HL-60 (cell line): ENCODE measurements at regions not wholly inside any gene's neighbourhood (a gene's known extent, or its start where the extent isn't known, plus 50 kb on each side); places are given as distances from the start of the nearest gene placed in this dataset.

Experiments used
- CTCF ChIP-seq: IDR thresholded peaks from one replicate; pipeline ENCODE4 v1.5.1; 2011; ENCODE audit warnings: low read length, control low read depth, inconsistent platforms; ENCODE audit not compliant: insufficient read depth
- POLR2AphosphoS5 ChIP-seq: IDR thresholded peaks from 2 replicates; pipeline ENCODE4 v1.6.1; 2012; ENCODE audit warnings: low read depth

GRCh38 chr5:10173716-10174115 is 76.0 kb downstream of the ATPSCKMT start:
- peak; percentile 65 for TF ChIP-seq POLR2AphosphoS5
- no peak for TF ChIP-seq CTCF
